Body of pancreas (tissue), 4 donors: ENCODE measurements at regions not wholly inside any gene's neighbourhood (a gene's known extent, or its start where the extent isn't known, plus 50 kb on each side); places are given as distances from the start of the nearest gene placed in this dataset.
"Not testable (repeated sequence)": the region's sequence is repeated elsewhere in the genome, so short reads cannot be mapped to it uniquely, and the experiment has no call there.

Source experiments
- ATAC-seq: fragments of 150-250 bp; one replicate; pipeline ENCODE4 v1.9.1; 2016
- DNase-seq, 4 donors: peaks; one replicate each; pipeline ENCODE4 v3.0.0-alpha.2; 2019
- H3K27ac ChIP-seq, 4 donors: fragments of 200-600 bp; sonication (generic); 1 replicate in 3 of 4; 2 replicates in 1 of 4; pipeline versions ENCODE4 v1.5.1 to v1.6.1; 2016 to 2019; ENCODE audit warnings: mild to moderate bottlenecking in 1 of 4, mixed read lengths in 1 of 4, moderate library complexity in 1 of 4
- H3K27me3 ChIP-seq, 2 donors: fragments of 200-600 bp; sonication (generic); one replicate each; pipeline ENCODE4 v1.6.0; 2016; ENCODE audit warnings: mild to moderate bottlenecking in 1 of 2
- H3K36me3 ChIP-seq, 2 donors: fragments of 200-600 bp; sonication (generic); replicated peaks in 1 of 2; 2 replicates each; pipeline ENCODE4 v1.5.1; 2016; ENCODE audit warnings: low read depth in 2 of 2; ENCODE audit not compliant: insufficient read depth in 1 of 2
- H3K4me1 ChIP-seq: fragments of 200-600 bp; sonication (generic); one replicate; pipeline ENCODE4 v1.6.0; 2016
- H3K4me3 ChIP-seq, 2 donors: fragments of 200-600 bp; sonication (generic); 1 replicate in 1 of 2; 2 replicates in 1 of 2; pipeline ENCODE4 v1.5.1; 2016 to 2019
- H3K9me3 ChIP-seq, 3 donors: fragments of 200-600 bp; sonication (generic); 1 replicate in 2 of 3; 2 replicates in 1 of 3; pipeline ENCODE4 v1.5.1; 2016
- CTCF ChIP-seq, 7 experiments: fragments of 450-650 bp in 4 of 7; fragments of 200-600 bp in 3 of 7; sonication (generic) in 3 of 7; IDR thresholded peaks; one replicate each; pipeline ENCODE4 v1.5.1; 2016 to 2019; ENCODE audit warnings: antibody characterized with exemption in 7 of 7
- POLR2A ChIP-seq, 3 donors: fragments of 450-650 bp; IDR thresholded peaks; one replicate each; pipeline ENCODE4 v1.6.1; 2016; ENCODE audit warnings: antibody characterized with exemption in 3 of 3, mild to moderate bottlenecking in 2 of 3
- WGBS, 2 donors: methylation state at CpG; one replicate each; pipeline ENCODE4 v1.1.5; 2017; 5-methylcytosine and 5-hydroxymethylcytosine counted together
- intact Hi-C: fragments of 100-400 bp; cut with DNase I; formaldehyde crosslinking; loops from one replicate; pipeline ENCODE4 v1.15.1; 2023

- DNase-seq (no peak), ATAC-seq (no peak)
- Histone ChIP-seq H3K4me1 (no peaks in the 10 kb centered on the region), H3K4me3 (no peak overlapping the region), H3K27me3 (no peaks in the 10 kb centered on the region), H3K27ac (no peak overlapping the region), H3K36me3 (no peaks in the 10 kb centered on the region), H3K9me3 (no peaks in the 10 kb centered on the region)
- intact Hi-C loops, result no loop called here
- WGBS, 2 donors, result 65 to 78% methylated on average over 3 of the region's 3 CpGs
- TF ChIP-seq POLR2A (IDR thresholded peaks at IDR 0.05) (no peak), CTCF (IDR thresholded peaks at IDR 0.05) (no peak)
Measured at GRCh38 chr14:55838529-55839052, 258.6 kb downstream of the KTN1 start.

GRCh38 chr14:55839301-55839947 lies 259.4 kb downstream of the KTN1 start:
- ATAC-seq, H3K9me3 ChIP-seq, H3K27me3 ChIP-seq, H3K4me1 ChIP-seq, intact Hi-C loops, H3K27ac ChIP-seq, H3K36me3 ChIP-seq, H3K4me3 ChIP-seq, DNase-seq: not testable (repeated sequence)
- WGBS, 2 donors, result 90 to 100% methylated on average over 3 to 37 of the region's 41 CpGs

GRCh38 chr14:55840821-55841220 lies 260.8 kb downstream of the KTN1 start:
- ATAC-seq (no peak), DNase-seq (no peak)
- Histone ChIP-seq H3K36me3 (no peaks in the 10 kb centered on the region), H3K27ac (no peak overlapping the region), H3K9me3 (no peaks in the 10 kb centered on the region), H3K4me1 (no peaks in the 10 kb centered on the region), H3K4me3 (no peak overlapping the region), H3K27me3 (no peaks in the 10 kb centered on the region)
- 81 to 84% methylated on average over 6 of the region's 6 CpGs for WGBS, 2 donors
- intact Hi-C loops, result no loop called here
- no peak for TF ChIP-seq POLR2A (IDR thresholded peaks at IDR 0.05)
- TF ChIP-seq CTCF (IDR thresholded peaks at IDR 0.05), result no peak

GRCh38 chr14:55841625-55842024 lies 261.6 kb downstream of the KTN1 start:
- Histone ChIP-seq H3K27me3 (no peaks in the 10 kb centered on the region), H3K27ac (no peak overlapping the region), H3K36me3 (no peaks in the 10 kb centered on the region), H3K4me3 (no peak overlapping the region), H3K4me1 (no peaks in the 10 kb centered on the region), H3K9me3 (no peaks in the 10 kb centered on the region)
- 65 to 68% methylated on average over 6 of the region's 6 CpGs for whole genome bisulfite sequencing, 2 donors
- TF ChIP-seq POLR2A (IDR thresholded peaks at IDR 0.05), result no peak
- no peak for TF ChIP-seq CTCF (IDR thresholded peaks at IDR 0.05)
- ATAC-seq, result no peak
- intact Hi-C loops, result no loop called here
- no peak for DNase-seq

GRCh38 chr14:55843718-55844403 lies 263.9 kb downstream of the KTN1 start:
- no peak overlapping the region for H3K27ac ChIP-seq
- H3K27me3 ChIP-seq, result no peaks in the 10 kb centered on the region
- H3K36me3 ChIP-seq, result no peaks in the 10 kb centered on the region
- ATAC-seq (no peak), DNase-seq (no peak)
- no peaks in the 10 kb centered on the region for H3K4me1 ChIP-seq
- no peak overlapping the region for H3K4me3 ChIP-seq
- WGBS, 2 donors, result 49 to 52% methylated on average over 8 of the region's 8 CpGs
- no peaks in the 10 kb centered on the region for H3K9me3 ChIP-seq
- TF ChIP-seq CTCF (IDR thresholded peaks at IDR 0.05), result peak in 6 of 7 experiments; percentile 6 to 48 (median 35)
- TF ChIP-seq POLR2A (IDR thresholded peaks at IDR 0.05), result no peak
- intact Hi-C loops, result no loop called here
